ENCODE measurements at regions not wholly inside any gene's neighbourhood (a gene's known extent, or its start where the extent isn't known, plus 50 kb on each side); places are given as distances from the start of the nearest gene placed in this dataset.
A peak's percentile ranks its signal among the peaks of the same experiment; 100 is the strongest.

DNA sequence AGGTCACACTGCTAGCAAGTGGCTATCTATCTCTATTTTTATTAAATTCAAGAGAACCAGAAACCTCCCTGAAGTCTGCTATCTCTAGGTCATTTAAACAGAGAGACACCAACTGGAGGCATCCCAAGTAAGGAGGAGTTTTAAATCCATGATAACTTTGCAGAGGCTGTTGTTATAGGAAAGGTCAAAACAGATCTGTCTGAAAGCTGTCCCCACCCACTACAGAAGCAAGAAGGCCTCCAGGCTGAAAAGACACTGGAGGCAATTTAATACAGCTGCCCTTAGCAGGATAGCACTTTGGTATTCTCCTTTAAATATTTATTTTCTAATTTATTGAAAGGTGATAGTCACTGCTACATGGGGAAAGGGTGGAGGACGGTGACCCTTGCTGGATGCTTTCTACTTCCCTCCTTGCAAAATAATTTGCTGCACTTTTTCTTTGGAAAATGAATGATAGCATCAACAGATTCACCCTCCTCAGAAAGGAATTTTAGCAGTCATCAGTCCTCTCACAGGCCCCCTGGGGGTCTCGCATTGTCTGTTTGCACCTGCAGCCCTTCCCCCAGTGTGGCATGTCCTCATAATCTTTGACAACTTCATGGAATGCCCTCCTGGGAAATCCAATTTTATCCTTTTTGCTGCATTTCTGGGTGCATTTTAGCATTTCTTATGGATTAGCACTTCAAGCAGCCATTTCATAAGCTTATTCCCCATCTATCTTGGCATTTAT, 429.5 kb upstream of the TNP1 start:
- DNase-seq: no peak

DNA sequence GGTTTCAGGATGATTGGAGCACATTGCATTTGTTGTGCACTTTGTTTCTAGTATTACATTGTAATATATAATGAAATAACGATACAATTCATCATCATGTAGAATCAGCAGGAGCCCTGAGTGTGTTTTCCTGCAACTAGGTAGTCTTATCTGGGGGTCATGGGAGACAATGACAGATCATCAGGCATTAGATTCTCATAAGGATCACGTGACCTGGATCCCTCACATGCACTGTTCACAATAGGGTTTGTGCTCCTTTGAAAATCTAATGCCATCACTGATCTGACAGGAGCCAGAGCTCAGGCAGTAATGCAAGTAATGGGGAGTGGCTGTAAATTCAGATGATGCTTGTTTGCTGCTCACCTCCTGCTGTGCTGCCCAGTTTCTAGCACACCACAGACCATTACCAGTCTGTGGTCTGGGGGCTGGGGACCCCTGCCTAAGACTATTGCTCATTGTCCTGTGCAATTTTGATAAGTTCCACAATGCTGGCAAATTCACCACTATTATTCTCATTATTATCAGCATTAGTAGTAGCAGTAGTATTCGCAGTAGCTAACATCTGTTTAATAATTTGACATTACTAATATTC, 428.7 kb upstream of the TNP1 start:
- no peak for DNase-seq

- no peak for DNase-seq
Observed at GRCh38 chr2:217286833-217287232, 427.0 kb upstream of the TNP1 start.

- no peak for DNase-seq
Observed at GRCh38 chr2:217285926-217286325, 426.1 kb upstream of the TNP1 start.

GRCh38 chr2:217283460-217283859, 423.6 kb upstream of the TNP1 start:
- DNase-seq: no peak

GRCh38 chr2:217282531-217282930, 422.7 kb upstream of the TNP1 start:
- DNase-seq: no peak

GRCh38 chr2:217279556-217279955, 419.7 kb upstream of the TNP1 start:
- DNase-seq: peak; percentile 14

DNA sequence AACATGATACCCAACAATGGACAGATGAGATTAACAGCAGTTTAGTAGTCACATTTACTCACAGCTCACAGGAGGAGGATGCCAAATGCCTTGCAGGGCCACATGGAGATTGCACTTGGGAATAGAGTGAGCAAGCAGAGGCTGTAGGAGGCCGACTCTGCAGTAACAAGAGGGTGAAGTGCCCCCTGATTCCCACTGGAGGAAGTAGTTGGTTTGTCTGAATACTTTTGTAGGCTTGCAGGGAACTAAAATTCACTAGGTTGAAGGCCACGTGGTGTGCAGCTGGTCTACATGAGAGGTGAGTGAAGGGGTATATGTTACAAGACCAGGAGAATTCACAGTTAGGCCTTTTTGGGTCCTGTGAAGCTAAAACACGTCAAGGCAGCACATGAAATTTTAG, 419.3 kb upstream of the TNP1 start:
- no peak for DNase-seq

DNA sequence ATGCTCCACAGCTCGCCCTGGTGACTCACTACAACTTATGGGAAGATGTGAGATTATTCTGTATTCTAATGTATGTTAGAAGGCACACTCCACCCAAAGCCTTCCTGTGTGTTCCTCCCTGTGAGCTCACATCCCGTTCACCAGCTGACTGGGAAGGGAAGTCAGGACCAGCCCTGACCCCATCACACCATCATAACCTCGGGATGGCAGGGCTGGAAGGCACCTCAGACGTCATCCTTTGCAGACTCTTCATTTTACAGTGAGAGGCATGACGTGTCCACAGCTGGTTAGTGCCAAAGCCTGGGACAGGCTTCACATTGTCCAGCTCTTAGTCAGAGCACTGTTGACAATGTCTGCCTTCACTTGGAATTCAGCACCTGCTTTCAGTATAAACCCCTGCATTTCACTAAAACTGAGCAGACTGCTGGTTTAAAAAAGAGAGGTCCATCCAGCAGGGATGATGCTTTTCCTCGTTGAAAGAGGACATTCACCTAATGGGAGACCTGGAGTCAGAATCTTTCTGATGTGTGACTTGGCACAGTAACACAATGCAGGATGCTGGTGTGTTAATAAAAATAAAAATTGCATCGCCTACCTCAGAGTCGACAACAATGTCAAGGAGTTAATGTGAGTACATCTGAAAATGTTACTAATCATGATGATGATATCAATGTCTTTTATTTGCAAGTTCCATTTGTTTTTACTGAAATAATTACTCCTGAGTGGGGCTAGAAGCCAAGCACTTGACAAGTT, 418.0 kb upstream of the TNP1 start:
- no peak for DNase-seq

GRCh38 chr2:217276433-217276832, 416.6 kb upstream of the TNP1 start:
- no peak for DNase-seq

- no peak for DNase-seq
Observed at GRCh38 chr2:217275091-217275490, 415.2 kb upstream of the TNP1 start.

DNA sequence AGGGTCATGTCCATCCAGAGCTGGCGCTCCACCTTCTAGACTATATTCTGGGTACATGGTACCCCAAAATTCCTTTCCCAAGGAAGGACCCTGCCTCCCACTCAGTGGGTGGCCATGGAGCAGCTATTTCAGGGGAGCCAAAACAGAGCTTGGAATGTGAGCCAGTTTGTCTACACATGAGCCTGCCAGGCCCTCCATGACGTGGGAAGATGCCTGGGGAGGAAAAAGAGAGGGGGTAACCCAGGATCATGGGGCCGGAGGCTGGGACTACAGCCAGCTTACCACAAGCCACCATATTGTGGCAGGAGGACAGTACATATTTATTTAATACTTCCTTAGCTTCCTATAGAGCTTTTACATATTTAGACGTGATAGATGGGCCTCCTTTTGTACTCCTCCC, 414.7 kb upstream of the TNP1 start:
- no peak for DNase-seq

DNA sequence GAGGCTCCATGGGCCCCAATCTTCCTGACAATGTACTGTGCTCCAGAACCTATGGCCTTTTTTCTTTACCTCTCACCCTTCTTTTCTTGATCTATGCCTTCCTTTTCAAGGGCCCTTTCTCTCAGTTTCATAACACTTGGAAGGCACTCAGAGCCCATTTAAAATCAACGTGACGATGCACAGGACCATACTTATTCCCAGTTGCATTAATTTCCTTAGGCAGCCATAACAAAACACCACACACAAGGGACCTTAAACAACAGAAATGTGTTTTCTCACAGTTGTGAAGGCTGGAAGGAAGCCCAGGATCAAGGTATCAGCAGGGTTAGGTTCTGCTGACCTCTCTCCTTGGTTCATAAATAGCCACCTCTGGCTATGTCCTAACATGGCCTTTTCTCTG, 414.0 kb upstream of the TNP1 start:
- DNase-seq: no peak

GRCh38 chr2:217273162-217273561, 413.3 kb upstream of the TNP1 start:
- no peak for DNase-seq

DNA sequence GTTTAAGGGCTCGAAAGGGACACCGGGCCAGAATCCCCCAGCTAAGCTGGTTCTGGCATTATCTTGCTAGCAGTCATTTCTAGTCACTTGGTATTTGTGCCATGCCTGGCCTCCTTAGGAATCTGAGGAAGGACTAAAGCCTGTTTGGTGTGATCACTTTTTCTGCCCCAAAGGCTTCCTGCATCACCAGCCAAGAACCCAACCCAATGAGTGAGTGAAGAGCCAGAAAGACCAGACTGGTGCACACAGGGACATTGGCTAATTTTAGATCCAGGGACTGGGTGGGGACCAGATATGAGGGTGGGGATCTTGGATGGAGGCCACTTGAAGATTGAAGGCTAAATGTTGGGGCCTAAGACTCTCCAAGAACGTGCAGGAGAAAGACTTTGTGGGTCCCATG, 411.9 kb upstream of the TNP1 start:
- DNase-seq: no peak

DNA sequence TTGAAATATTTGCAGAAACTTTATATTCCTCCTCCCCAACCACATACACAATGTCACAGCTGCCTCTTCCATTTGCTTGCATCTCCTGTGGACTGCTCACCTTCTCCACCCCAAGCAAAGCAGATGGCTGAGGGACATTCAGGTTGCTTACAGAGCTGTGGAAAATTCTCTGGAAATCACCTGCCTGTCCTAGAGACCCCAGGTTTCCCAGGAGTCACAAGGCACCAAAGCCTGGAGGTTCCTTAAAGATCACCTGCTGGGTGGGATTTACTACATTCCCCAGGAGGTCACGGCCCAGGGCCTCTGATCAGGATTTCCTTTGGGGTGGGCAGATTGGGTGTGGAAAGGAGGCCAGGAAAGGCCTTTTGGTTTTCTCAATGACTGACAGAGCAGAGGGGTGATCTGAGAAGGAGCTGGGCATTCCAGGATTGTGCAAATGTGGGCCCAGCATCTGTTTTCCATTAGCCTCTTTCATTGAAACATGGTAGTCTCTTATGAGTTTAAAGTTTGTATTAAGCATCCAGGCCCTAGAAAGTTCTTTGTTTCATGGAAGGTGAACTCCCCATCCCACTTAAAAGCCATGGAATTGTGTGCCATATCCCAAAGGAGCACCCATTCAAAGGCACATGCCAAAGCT, 410.7 kb upstream of the TNP1 start:
- no peak for DNase-seq

- no peak for DNase-seq
Observed at GRCh38 chr2:217269701-217270484, 410.0 kb upstream of the TNP1 start.

- DNase-seq: no peak
Observed at GRCh38 chr2:217268978-217269377, 409.1 kb upstream of the TNP1 start.

DNA sequence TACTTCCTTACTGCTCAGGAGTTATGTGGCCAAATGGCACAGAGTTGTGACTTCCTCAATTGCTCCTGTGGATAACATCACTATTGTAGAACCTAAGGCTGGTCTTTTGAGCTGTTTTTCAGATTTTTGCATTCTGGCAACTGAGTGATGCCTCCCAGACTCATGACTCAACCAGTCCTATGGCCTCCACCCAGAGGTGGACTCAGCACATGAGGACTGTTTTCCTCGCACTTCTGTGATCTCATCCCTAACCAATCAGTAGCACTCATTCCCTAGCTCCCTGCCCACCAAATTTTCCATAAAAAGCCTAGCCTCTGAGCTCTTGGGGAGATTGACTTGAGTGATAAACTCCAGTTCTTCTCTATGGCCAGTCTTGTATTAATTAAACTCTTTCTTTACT, 407.9 kb upstream of the TNP1 start:
- DNase-seq: no peak

- DNase-seq: no peak
Observed at GRCh38 chr2:217263756-217264155, 403.9 kb upstream of the TNP1 start.

- no peak for DNase-seq
Observed at GRCh38 chr2:217262911-217263310, 403.0 kb upstream of the TNP1 start.

GRCh38 chr2:217261452-217261851, 401.6 kb upstream of the TNP1 start:
- DNase-seq: no peak
